ENCODE measurements at regions not wholly inside any gene's neighbourhood (a gene's known extent, or its start where the extent isn't known, plus 50 kb on each side); places are given as distances from the start of the nearest gene placed in this dataset.

- POLR2A ChIA-PET: no interaction called here
- intact Hi-C loops (cut with micrococcal nuclease; ENCODE audit: unreplicated experiment) (no loop called here), in situ Hi-C loops (cut with MboI) (no loop called here)
- no peaks in the 10 kb centered on the region for H3K36me3 ChIP-seq (ENCODE audit: control insufficient read depth in 2 of 2, insufficient read depth in 2 of 2, low read length in 1 of 2)
- H3K9me3 ChIP-seq (replicated peaks; ENCODE audit: control insufficient read depth, insufficient read depth, low read length): no peaks in the 10 kb centered on the region
- BruUV-seq (replicated peaks): no TSS peak
- no peak overlapping the region for H3K4me2 ChIP-seq (ENCODE audit: control insufficient read depth, insufficient read depth)
- H3K4me3 ChIP-seq: no peak overlapping the region
- CTCF ChIA-PET: no interaction called here
- no peak overlapping the region for H3K9ac ChIP-seq (ENCODE audit: control insufficient read depth, insufficient read depth, low read length)
- DNase-seq (ENCODE audit: low read depth, low spot score) (no peak), FAIRE-seq (no peak), ATAC-seq (no peak)
- H3K4me1 ChIP-seq (ENCODE audit: control insufficient read depth, insufficient read depth, low read length): no peaks in the 10 kb centered on the region
- RAD21 ChIA-PET (ENCODE audit: unreplicated experiment): no interaction called here
- no peak overlapping the region for H3K27ac ChIP-seq (ENCODE audit: control insufficient read depth, insufficient read depth)
- no peaks in the 10 kb centered on the region for H3K79me2 ChIP-seq (ENCODE audit: control insufficient read depth, insufficient read depth, low read length)
- H4K20me1 ChIP-seq (ENCODE audit: control insufficient read depth, insufficient read depth): no peaks in the 10 kb centered on the region
- WGBS (ENCODE audit: insufficient coverage, insufficient replicate concordance, low lambda C conversion rate, missing lambda C conversion rate): 0% methylated on average over 5 of the region's 5 CpGs
- SMC1A ChIA-PET (ENCODE audit: uncharacterized antibody, unreplicated experiment): interaction anchor here (0.6 kb wide), 1 partner anchor 301 kb away, joined by 3 read pairs; no protein-coding TSS in a partner anchor
- H2AFZ ChIP-seq (ENCODE audit: control insufficient read depth, low read depth, low read length): no peak overlapping the region
- H3K27me3 ChIP-seq (replicated peaks in 1 of 2; ENCODE audit: control insufficient read depth in 2 of 2, insufficient read depth in 2 of 2, low read length in 1 of 2): no peaks in the 10 kb centered on the region
- no peak for TF ChIP-seq FOXM1 (IDR thresholded peaks at IDR 0.05; ENCODE audit: low read depth, low read length)
Measured at GRCh38 chr4:19693936-19694570, 557.7 kb upstream of the SLIT2 start.

- ChIA-PET POLR2A (no interaction called here), SMC1A (ENCODE audit: uncharacterized antibody, unreplicated experiment) (no interaction called here)
- in situ Hi-C loops (cut with MboI): no loop called here
Measured at GRCh38 chr4:19689511-19689910, 562.2 kb upstream of the SLIT2 start.

More at GRCh38 chr4:19689511-19689910, 562.2 kb upstream of the SLIT2 start:
- BruUV-seq (replicated peaks): no TSS peak
- no peak for FAIRE-seq
- Histone ChIP-seq H3K4me1 (ENCODE audit: control insufficient read depth, insufficient read depth, low read length) (no peaks in the 10 kb centered on the region), H3K4me2 (ENCODE audit: control insufficient read depth, insufficient read depth) (no peak overlapping the region), H3K36me3 (ENCODE audit: control insufficient read depth in 2 of 2, insufficient read depth in 2 of 2, low read length in 1 of 2) (no peaks in the 10 kb centered on the region), H3K9me3 (replicated peaks; ENCODE audit: control insufficient read depth, insufficient read depth, low read length) (no peaks in the 10 kb centered on the region), H2AFZ (ENCODE audit: control insufficient read depth, low read depth, low read length) (no peak overlapping the region), H3K4me3 (no peak overlapping the region), H4K20me1 (ENCODE audit: control insufficient read depth, insufficient read depth) (no peaks in the 10 kb centered on the region), H3K79me2 (ENCODE audit: control insufficient read depth, insufficient read depth, low read length) (no peaks in the 10 kb centered on the region), H3K27ac (ENCODE audit: control insufficient read depth, insufficient read depth) (no peak overlapping the region), H3K27me3 (replicated peaks in 1 of 2; ENCODE audit: control insufficient read depth in 2 of 2, insufficient read depth in 2 of 2, low read length in 1 of 2) (no peaks in the 10 kb centered on the region), H3K9ac (ENCODE audit: control insufficient read depth, insufficient read depth, low read length) (no peak overlapping the region)
- CTCF ChIA-PET: no interaction called here
- intact Hi-C loops (cut with micrococcal nuclease; ENCODE audit: unreplicated experiment): no loop called here
- RAD21 ChIA-PET (ENCODE audit: unreplicated experiment): no interaction called here
- no peak for ATAC-seq
- TF ChIP-seq KLF5 (IDR thresholded peaks at IDR 0.05; ENCODE audit: partially characterized antibody): no peak
- TF ChIP-seq MEF2A (IDR thresholded peaks at IDR 0.05; ENCODE audit: insufficient read depth, low read depth, low read length): no peak
- TF ChIP-seq TCF3 (IDR thresholded peaks at IDR 0.05; ENCODE audit: borderline replicate concordance, insufficient read depth, low read depth, low read length): no peak
- TF ChIP-seq EGR1 (IDR thresholded peaks at IDR 0.05; ENCODE audit: borderline replicate concordance in 1 of 2, low read depth in 2 of 2, low read length in 2 of 2): no peak
- TF ChIP-seq E4F1 (IDR thresholded peaks at IDR 0.05; ENCODE audit: borderline replicate concordance, partially characterized antibody): no peak
- TF ChIP-seq EP300 (IDR thresholded peaks at IDR 0.05; ENCODE audit: borderline replicate concordance in 1 of 2, control insufficient read depth in 1 of 2, low read depth in 2 of 2, low read length in 2 of 2): no peak
- TF ChIP-seq HCFC1 (IDR thresholded peaks at IDR 0.05; ENCODE audit: low read length): no peak
- TF ChIP-seq ELK1 (IDR thresholded peaks at IDR 0.05; ENCODE audit: low read depth, low read length): no peak
- TF ChIP-seq JUND (IDR thresholded peaks at IDR 0.05; ENCODE audit: low read depth, low read length): no peak
- no peak for TF ChIP-seq ETV6 (conservative IDR thresholded peaks at IDR 0.05 in 1 of 2, IDR thresholded peaks at IDR 0.05 in 1 of 2; ENCODE audit: borderline replicate concordance in 1 of 2, low read depth in 1 of 2)
- TF ChIP-seq CBX5 (IDR thresholded peaks at IDR 0.05; ENCODE audit: low read depth): no peak
- no peak for TF ChIP-seq MYB (IDR thresholded peaks at IDR 0.05; ENCODE audit: borderline replicate concordance, low read depth, low read length)
- TF ChIP-seq NR2F1 (conservative IDR thresholded peaks at IDR 0.05): no peak
- WGBS (ENCODE audit: insufficient coverage, insufficient replicate concordance, low lambda C conversion rate, missing lambda C conversion rate): 29% methylated on average over 3 of the region's 3 CpGs
- no peak for DNase-seq (ENCODE audit: low read depth, low spot score)

All from GM12878 (cell line).